SK-N-SH (cell line): ENCODE measurements at regions not wholly inside any gene's neighbourhood (a gene's known extent, or its start where the extent isn't known, plus 50 kb on each side); places are given as distances from the start of the nearest gene placed in this dataset.

Source experiments
- CTCF ChIA-PET: fragments of 300-600, 350-600 bp; formaldehyde crosslinking; extraction: SDS; loops from one replicate; lab custom pipeline; 2021; lab: Yijun Ruan, JAX
- POLR2A ChIA-PET: fragments of 350-600 bp; sonication (Branson Sonifier 250); formaldehyde crosslinking; extraction: SDS; loops from one replicate; lab custom pipeline; 2020; ENCODE audit warnings: antibody characterized with exemption, inconsistent platforms; lab: Yijun Ruan, JAX
- DNase-seq: peaks from one replicate; pipeline ENCODE4 v3.0.0; 2012
- H2AFZ ChIP-seq: fragments of 200-600 bp; sonication (generic); 2 replicates; pipeline ENCODE4 v1.8.1; 2016; ENCODE audit warnings: antibody characterized with exemption, mild to moderate bottlenecking, low read depth
- H3F3A ChIP-seq: fragments of 200-600 bp; sonication (generic); replicated peaks from 2 replicates; pipeline ENCODE3; 2016; ENCODE audit warnings: antibody characterized with exemption, mild to moderate bottlenecking; ENCODE audit not compliant: insufficient read depth
- H3K27ac ChIP-seq, 2 experiments: fragments of 200-500 bp in 1 of 2; fragments of 200-600 bp in 1 of 2; sonication (Bioruptor generic) in 1 of 2; sonication (generic), shearing (Covaris generic) in 1 of 2; 2 replicates each; pipeline versions ENCODE4 v1.5.1 to v1.6.1; 2014 to 2016; ENCODE audit warnings: low read depth in 2 of 2, inconsistent platforms in 1 of 2, low read length in 1 of 2, mild to moderate bottlenecking in 1 of 2, mixed read lengths in 1 of 2
- H3K27me3 ChIP-seq: fragments of 200-600 bp; sonication (generic), shearing (Covaris generic); 2 replicates; pipeline ENCODE4 v1.6.1; 2016; ENCODE audit warnings: mixed run types; ENCODE audit not compliant: insufficient read depth
- H3K36me3 ChIP-seq, 2 experiments: fragments of 200-500 bp in 1 of 2; fragments of 200-600 bp in 1 of 2; sonication (Bioruptor generic) in 1 of 2; sonication (generic) in 1 of 2; replicated peaks in 1 of 2; 2 replicates each; pipeline versions ENCODE3 to v1.5.1; 2014 to 2016; ENCODE audit warnings: low read length in 1 of 2, mild to moderate bottlenecking in 1 of 2; ENCODE audit not compliant: insufficient read depth in 2 of 2, control insufficient read depth in 1 of 2
- H3K4me1 ChIP-seq, 2 experiments: fragments of 200-500 bp in 1 of 2; fragments of 200-600 bp in 1 of 2; sonication (Bioruptor generic) in 1 of 2; sonication (generic), shearing (Covaris generic) in 1 of 2; 2 replicates each; pipeline versions ENCODE4 v1.5.1 to v1.6.1; 2014 to 2016; ENCODE audit warnings: low read depth in 1 of 2, low read length in 1 of 2, mixed run types in 1 of 2; ENCODE audit not compliant: insufficient read depth in 2 of 2, control insufficient read depth in 1 of 2
- H3K4me2 ChIP-seq: fragments of 200-600 bp; sonication (generic), shearing (Covaris generic); 2 replicates; pipeline ENCODE4 v1.6.1; 2017; ENCODE audit warnings: mixed run types
- H3K4me3 ChIP-seq, 2 experiments: fragments of 200-500 bp in 1 of 2; fragments of 200-600 bp in 1 of 2; sonication (Bioruptor generic) in 1 of 2; sonication (generic), shearing (Covaris generic) in 1 of 2; 2 replicates each; pipeline versions ENCODE4 v1.5.1 to v1.8.1; 2014 to 2016; ENCODE audit warnings: low read depth in 2 of 2, inconsistent platforms in 1 of 2, low read length in 1 of 2, mild to moderate bottlenecking in 1 of 2, mixed read lengths in 1 of 2, moderate library complexity in 1 of 2
- H3K79me2 ChIP-seq: fragments of 200-600 bp; sonication (generic); 2 replicates; pipeline ENCODE4 v1.8.1; 2017; ENCODE audit warnings: mild to moderate bottlenecking; ENCODE audit not compliant: insufficient read depth
- H3K9ac ChIP-seq: fragments of 200-600 bp; sonication (generic); 2 replicates; pipeline ENCODE4 v1.6.1; 2017; ENCODE audit warnings: mixed run types
- H3K9me2 ChIP-seq: fragments of 200-600 bp; sonication (generic); 2 replicates; pipeline ENCODE4 v1.6.1; 2017; ENCODE audit warnings: mixed run types
- H3K9me3 ChIP-seq: fragments of 200-600 bp; sonication (generic); 2 replicates; pipeline ENCODE4 v1.6.1; 2017; ENCODE audit warnings: mixed run types, mild to moderate bottlenecking, moderate library complexity
- H4K20me1 ChIP-seq: fragments of 200-600 bp; sonication (generic); 2 replicates; pipeline ENCODE4 v1.6.1; 2017; ENCODE audit warnings: mild to moderate bottlenecking, mixed run types; ENCODE audit not compliant: insufficient read depth
- ELF1 ChIP-seq: IDR thresholded peaks from 2 replicates; pipeline ENCODE4 v1.4.0; 2012
- FOSL2 ChIP-seq: IDR thresholded peaks from 2 replicates; pipeline ENCODE4 v1.4.0; 2012; ENCODE audit warnings: low read depth, mild to moderate bottlenecking, moderate library complexity, borderline replicate concordance
- FOXM1 ChIP-seq: IDR thresholded peaks from 2 replicates; pipeline ENCODE4 v1.4.0; 2012; ENCODE audit warnings: low read depth, mild to moderate bottlenecking
- GABPA ChIP-seq: IDR thresholded peaks from 2 replicates; pipeline ENCODE4 v1.4.0; 2012; ENCODE audit warnings: low read depth, mild to moderate bottlenecking
- JUND ChIP-seq: IDR thresholded peaks from 2 replicates; pipeline ENCODE4 v1.4.0; 2012
- NFIC ChIP-seq: IDR thresholded peaks from 2 replicates; pipeline ENCODE4 v1.4.0; 2012; ENCODE audit warnings: borderline replicate concordance
- NRF1 ChIP-seq: IDR thresholded peaks from 2 replicates; pipeline ENCODE4 v1.6.1; 2012; ENCODE audit warnings: low read depth, mild to moderate bottlenecking, low read length
- RCOR1 ChIP-seq: fragments of 150-350 bp; IDR thresholded peaks from 2 replicates; pipeline ENCODE4 v1.6.1; 2017; ENCODE audit warnings: antibody characterized with exemption, low read length
- RXRA ChIP-seq: IDR thresholded peaks from 2 replicates; pipeline ENCODE4 v1.4.0; 2012; ENCODE audit warnings: low read depth, mild to moderate bottlenecking, borderline replicate concordance
- SIN3A ChIP-seq: IDR thresholded peaks from 2 replicates; pipeline ENCODE4 v1.6.1; 2012; ENCODE audit warnings: low read depth, mild to moderate bottlenecking, low read length, moderate library complexity, borderline replicate concordance
- TAF1 ChIP-seq: IDR thresholded peaks from 2 replicates; pipeline ENCODE4 v1.6.1; 2012; ENCODE audit warnings: low read depth, mild to moderate bottlenecking, low read length, moderate library complexity, borderline replicate concordance
- TEAD4 ChIP-seq: IDR thresholded peaks from 2 replicates; pipeline ENCODE4 v1.4.0; 2012; ENCODE audit warnings: mild to moderate bottlenecking, borderline replicate concordance; ENCODE audit not compliant: insufficient read depth
- WGBS: methylation state at CpG from one replicate; pipeline ENCODE4 v1.1.6; 2017; ENCODE audit warnings: low lambda C conversion rate; 5-methylcytosine and 5-hydroxymethylcytosine counted together
- TF ChIP-seq, protein P1 (sequence below): fragments of 150-350 bp; IDR thresholded peaks from 2 replicates; pipeline ENCODE4 v1.6.1; 2017; ENCODE audit warnings: antibody characterized with exemption, low read length, low read depth, borderline replicate concordance
- TF ChIP-seq, protein P2 (sequence below): IDR thresholded peaks from 2 replicates; pipeline ENCODE4 v1.4.0; 2012; ENCODE audit warnings: low read depth, borderline replicate concordance
- TF ChIP-seq, protein P3 (sequence below): IDR thresholded peaks from 2 replicates; pipeline ENCODE4; 2012

DNA sequence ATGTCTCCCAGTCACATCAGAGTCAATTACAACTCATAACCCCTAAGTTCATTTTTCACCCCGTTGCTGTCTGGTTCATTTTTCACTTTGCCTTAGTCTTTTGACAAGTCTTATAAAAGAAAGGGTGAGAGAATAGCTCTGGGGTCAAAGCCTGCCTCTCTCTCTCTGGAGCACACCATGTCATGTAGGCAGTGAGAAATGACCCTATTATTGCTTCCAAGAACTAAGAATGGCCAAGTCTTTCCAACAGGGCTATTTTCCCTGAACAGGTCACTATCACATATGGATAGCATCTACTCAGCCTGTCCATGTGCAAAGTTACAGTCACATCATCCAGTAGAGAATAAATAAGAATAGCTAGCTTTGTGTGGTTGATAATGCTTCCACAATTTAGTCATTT lies 655.5 kb upstream of the LRRC4C start:
- Histone ChIP-seq H3K36me3 (no peaks in the 10 kb centered on the region), H3K4me1 (no peaks in the 10 kb centered on the region), H3K4me3 (no peak overlapping the region), H3K9me2 (no peaks in the 10 kb centered on the region), H3K4me2 (no peak overlapping the region), H2AFZ (no peak overlapping the region), H3K9me3 (no peaks in the 10 kb centered on the region; the same call in 1 of the 2 replicates), H3K9ac (no peak overlapping the region), H3K27ac (no peak overlapping the region), H3K79me2 (no peaks in the 10 kb centered on the region), H3K27me3 (no peaks in the 10 kb centered on the region), H3F3A (no peaks in the 10 kb centered on the region), H4K20me1 (no peaks in the 10 kb centered on the region)
- ChIA-PET POLR2A (no interaction called here), CTCF (no interaction called here)
- WGBS = 0% methylated on average over 1 of the region's 1 CpG
- DNase-seq = no peak
- TF ChIP-seq TAF1 (no peak), FOXM1 (no peak), GABPA (no peak), RCOR1 (no peak), NRF1 (no peak), TEAD4 (no peak)
- TF ChIP-seq, protein P1, sequence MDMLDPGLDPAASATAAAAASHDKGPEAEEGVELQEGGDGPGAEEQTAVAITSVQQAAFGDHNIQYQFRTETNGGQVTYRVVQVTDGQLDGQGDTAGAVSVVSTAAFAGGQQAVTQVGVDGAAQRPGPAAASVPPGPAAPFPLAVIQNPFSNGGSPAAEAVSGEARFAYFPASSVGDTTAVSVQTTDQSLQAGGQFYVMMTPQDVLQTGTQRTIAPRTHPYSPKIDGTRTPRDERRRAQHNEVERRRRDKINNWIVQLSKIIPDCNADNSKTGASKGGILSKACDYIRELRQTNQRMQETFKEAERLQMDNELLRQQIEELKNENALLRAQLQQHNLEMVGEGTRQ = no peak
- TF ChIP-seq, protein P2, sequence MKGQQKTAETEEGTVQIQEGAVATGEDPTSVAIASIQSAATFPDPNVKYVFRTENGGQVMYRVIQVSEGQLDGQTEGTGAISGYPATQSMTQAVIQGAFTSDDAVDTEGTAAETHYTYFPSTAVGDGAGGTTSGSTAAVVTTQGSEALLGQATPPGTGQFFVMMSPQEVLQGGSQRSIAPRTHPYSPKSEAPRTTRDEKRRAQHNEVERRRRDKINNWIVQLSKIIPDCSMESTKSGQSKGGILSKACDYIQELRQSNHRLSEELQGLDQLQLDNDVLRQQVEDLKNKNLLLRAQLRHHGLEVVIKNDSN = no peak
- TF ChIP-seq, protein P3, sequence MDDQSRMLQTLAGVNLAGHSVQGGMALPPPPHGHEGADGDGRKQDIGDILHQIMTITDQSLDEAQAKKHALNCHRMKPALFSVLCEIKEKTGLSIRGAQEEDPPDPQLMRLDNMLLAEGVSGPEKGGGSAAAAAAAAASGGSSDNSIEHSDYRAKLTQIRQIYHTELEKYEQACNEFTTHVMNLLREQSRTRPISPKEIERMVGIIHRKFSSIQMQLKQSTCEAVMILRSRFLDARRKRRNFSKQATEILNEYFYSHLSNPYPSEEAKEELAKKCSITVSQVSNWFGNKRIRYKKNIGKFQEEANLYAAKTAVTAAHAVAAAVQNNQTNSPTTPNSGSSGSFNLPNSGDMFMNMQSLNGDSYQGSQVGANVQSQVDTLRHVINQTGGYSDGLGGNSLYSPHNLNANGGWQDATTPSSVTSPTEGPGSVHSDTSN = no peak

DNA sequence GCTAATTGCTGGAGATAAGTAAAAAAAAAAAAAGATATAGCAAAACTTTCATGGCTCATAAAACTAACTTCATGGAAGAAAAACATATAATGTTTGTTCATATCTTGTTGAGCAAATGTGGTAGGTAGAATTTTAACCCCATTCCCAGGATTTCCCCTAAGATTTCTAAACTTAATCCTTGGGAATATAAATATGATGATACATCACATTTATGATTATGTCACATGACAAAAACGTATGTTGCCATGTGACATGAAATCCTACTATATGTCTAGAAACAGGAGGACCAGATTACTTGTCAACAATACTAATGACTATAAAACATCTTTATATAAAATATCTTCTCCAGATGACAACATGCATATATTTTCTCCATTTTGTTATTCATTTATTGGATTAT lies 679.0 kb upstream of the LRRC4C start:
- Histone ChIP-seq H3K4me1 (no peaks in the 10 kb centered on the region), H3K9me2 (no peaks in the 10 kb centered on the region), H3K9me3 (0 out of 2 replicates have a peak, but pooled peaks cover 6% of the 10 kb centered on the region), H3K4me2 (no peak overlapping the region), H3F3A (no peaks in the 10 kb centered on the region), H3K79me2 (no peaks in the 10 kb centered on the region), H3K4me3 (no peak overlapping the region), H3K9ac (no peak overlapping the region), H3K27ac (no peak overlapping the region), H2AFZ (no peak overlapping the region), H3K36me3 (no peaks in the 10 kb centered on the region), H3K27me3 (no peaks in the 10 kb centered on the region), H4K20me1 (no peaks in the 10 kb centered on the region)
- DNase-seq = no peak
- TF ChIP-seq ELF1 = no peak
- TF ChIP-seq NFIC = no peak
- no peak for TF ChIP-seq FOSL2
- no peak for TF ChIP-seq SIN3A
- TF ChIP-seq, protein P3 = no peak
- no peak for TF ChIP-seq RXRA
- TF ChIP-seq JUND = no peak
- ChIA-PET POLR2A (no interaction called here), CTCF (interaction anchor here (0.7 kb wide), 1 partner anchor 53 kb away, joined by 3 read pairs; no protein-coding TSS in a partner anchor)
- WGBS = 19% methylated on average over 1 of the region's 1 CpG
